Caki2 (cell line): ENCODE measurements at regions not wholly inside any gene's neighbourhood (a gene's known extent, or its start where the extent isn't known, plus 50 kb on each side); places are given as distances from the start of the nearest gene placed in this dataset.

ENCODE experiments used
- DNase-seq: peaks from one replicate; pipeline ENCODE4 v3.0.0-alpha.2; 2015; ENCODE audit warnings: low read depth
- in situ Hi-C: cut with HindIII; loops from 2 replicates; pipeline ENCODE4 v1.10.0; 2016; ENCODE audit warnings: low sequenced_read_pairs, low pct_unique_long_range_greater_than_20kb, mixed read lengths

DNA sequence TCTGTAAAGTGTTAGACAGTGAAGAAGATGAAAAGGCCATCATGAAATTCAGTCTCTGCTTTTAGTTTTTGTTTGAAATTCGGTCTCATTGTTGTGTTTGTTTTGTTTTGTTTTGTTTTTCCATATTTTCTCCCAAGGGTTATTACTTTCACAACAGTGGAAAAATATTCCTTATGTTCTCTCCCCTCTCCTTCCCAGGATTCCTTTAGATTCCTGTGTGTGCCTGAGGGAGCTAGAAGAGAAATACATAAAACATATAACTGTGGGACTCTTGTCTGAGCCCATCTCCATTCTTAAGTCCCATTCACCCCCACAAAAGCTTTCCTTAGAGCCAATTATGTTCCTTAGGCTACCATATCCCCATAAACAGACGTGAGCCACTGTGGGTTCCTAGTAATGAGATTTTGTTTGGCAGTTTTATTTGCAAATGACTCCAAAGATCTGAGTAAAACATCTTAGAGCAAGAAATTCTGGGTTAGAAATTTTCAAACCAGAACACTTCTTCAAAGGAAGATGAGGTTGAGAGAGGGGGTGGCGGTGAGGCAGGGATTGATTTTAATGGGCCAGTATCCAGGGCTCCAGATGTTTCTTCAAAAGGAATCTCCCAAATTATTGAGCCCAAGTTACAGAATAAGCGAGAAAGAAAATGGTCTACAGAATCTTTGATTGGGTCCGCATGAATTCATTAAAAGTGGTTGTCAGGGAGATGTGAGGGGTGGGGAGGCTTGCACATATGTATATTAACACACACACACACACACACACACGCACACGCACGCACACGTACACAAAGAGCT, 157.8 kb upstream of the TNP1 start:
- DNase-seq, result no peak
- in situ Hi-C loops, result no loop called here

DNA sequence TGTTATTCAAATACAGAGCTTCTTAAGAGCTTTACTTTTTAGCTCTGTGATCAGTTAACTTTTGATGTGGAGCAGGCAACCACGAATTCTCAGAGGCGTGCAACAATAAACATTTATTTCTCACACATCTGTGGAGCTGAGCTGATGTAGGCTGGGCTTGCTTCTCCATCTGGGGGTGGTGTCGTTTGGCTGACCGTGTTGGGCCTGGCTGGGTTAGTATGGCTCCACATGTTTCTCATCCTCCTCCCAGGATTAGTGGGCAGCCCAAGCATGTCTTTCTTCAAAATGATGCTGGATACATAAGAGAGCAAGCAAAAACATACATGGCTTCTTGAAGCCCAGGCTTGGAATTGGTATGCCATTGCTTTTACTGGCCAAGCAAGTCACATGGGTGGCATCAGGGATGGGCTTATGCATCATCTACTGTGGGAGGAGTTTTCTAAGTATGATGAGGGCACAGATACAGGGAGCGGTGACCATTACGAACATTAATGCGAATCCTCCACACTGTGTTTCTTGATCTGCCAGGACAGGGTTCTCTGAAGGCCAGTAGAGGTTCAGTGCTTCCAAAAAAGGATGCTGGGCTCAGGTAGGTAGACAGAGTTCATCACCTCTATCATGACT, 157.0 kb upstream of the TNP1 start:
- no peak for DNase-seq
- in situ Hi-C loops, result no loop called here

DNA sequence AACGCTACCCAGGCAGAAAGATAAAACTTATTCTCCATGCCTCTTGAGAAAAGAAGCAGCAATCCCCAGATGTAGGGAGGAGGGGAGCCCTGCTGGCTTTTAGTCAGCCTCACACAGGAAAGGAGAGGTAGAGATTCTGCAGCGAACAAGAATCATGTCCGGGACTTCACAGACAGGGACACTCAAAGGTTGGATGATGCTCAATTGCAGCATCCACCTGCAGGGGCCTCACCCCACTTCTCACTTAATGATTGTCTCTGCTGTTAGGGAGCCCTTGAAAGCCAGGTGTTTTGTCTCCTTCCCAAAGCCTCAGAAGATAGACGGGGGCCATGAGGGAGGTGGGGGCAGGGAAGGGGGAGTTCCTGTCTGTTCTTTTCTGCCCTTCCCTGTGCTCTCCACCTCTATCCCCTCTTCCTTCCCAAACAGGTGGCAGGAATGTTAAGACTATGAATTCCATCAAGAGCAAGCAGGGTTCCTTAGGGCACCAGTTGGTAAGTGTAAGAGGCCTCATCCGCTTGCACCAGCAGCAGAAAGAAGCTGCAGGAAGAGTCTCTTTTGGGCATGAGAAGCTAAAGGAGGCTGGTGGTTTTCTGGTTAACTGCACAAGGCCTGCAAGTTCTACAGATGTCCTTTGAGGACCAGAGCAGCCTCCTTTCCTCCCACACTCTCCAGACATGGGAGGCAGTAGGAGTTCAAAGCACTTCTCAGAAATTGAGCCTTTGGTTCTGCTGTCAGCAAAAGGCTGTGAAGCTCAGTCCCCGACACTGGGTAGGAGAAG, 154.7 kb upstream of the TNP1 start:
- DNase-seq, result no peak
- in situ Hi-C loops, result no loop called here

DNA sequence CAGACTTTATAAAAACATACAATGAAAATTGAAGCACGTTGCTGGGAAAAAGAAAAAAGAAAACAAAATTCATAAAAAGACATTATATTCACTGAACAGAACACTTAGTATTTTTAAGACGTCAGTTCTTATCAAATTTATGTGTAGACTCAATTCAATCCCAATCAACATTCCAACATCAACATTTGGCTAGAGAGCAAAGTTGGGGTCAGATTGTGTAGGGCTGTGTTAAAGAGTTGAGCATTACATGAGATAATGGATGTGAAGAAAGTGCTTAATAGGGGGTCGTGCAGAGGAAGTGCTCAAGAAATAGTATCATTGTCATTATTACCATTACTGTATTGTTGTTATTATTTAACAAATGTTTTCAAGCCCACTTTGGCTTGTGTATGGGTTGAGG, 154.1 kb upstream of the TNP1 start:
- DNase-seq, result no peak
- in situ Hi-C loops, result no loop called here

DNA sequence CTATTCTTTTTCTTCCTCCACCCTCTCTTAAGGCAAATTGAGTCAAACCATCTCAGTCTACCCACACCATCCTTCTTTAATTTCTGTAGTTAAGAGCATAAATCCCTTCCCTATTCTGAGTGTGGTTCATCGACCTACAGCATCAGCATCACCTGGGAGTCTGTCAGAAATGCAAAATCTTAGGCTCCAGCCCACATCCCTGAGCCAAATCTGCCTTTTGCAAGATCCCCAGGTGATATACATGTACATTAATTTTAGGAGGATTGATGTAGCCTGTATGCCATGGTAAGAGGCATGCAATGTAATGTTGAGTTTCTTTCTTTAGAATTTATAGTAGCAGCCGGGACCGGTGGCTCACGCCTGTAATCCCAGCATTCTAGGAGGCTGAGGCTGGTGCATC, 151.7 kb upstream of the TNP1 start:
- in situ Hi-C loops, result no loop called here
- no peak for DNase-seq

DNA sequence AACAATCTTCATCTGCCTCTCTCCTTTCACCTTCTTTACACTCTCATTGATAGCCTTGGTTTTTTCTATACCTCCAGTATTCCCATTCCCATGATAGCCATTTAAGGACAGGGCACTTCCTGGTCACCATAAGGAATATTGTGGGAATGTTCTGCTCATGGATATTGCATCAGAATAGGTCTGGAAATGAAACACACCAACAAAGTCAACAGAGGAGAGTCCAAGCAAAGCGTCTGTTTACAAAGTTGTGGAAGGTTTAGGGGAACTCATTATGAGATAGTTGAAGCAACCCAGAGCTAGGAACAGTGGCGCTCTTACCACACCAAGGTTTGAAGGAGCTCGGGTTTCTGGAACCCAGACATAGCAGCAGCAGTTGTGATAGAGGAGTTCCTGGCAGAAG, 150.3 kb upstream of the TNP1 start:
- DNase-seq, result no peak
- in situ Hi-C loops, result no loop called here

DNA sequence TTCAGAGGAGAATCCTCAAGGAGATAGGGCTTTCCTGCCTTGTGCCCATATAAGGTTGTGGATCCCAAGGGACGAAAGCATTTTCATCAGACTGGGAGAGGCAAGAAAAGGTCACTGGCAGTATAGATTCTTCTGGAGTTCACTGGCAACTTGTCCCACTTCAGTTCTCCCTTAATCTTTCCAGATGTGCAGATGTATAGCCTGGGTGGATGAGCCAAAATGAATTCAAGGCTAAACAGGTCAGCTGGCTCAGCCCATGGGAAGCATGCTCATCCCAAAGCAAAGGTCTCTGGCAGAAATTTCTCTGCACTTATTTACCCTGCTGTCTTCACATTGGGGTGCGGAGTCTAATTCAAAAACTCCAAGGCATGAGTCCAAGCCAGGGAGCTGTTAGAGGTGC, 148.9 kb upstream of the TNP1 start:
- DNase-seq, result no peak
- in situ Hi-C loops, result no loop called here

DNA sequence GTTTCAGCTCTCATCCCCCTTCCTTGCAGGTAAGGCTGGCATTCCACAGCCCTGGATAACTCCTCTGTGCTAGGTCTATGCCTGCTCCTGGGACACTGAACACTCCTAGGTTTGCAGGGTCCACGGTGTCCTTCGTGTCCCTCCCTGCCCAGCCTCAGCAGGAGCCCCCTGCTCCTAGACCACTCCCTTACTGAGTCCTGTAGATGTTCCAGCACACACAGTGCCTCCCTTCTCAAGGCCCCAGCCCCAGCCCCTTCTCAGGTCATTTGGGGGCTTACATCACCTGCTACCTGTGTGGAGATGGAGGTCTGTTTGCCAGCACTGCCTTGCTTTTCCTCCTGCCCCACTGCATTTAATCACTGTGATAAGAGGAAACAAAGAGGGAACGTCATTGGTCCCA, 146.4 kb upstream of the TNP1 start:
- no peak for DNase-seq
- in situ Hi-C loops, result no loop called here

DNA sequence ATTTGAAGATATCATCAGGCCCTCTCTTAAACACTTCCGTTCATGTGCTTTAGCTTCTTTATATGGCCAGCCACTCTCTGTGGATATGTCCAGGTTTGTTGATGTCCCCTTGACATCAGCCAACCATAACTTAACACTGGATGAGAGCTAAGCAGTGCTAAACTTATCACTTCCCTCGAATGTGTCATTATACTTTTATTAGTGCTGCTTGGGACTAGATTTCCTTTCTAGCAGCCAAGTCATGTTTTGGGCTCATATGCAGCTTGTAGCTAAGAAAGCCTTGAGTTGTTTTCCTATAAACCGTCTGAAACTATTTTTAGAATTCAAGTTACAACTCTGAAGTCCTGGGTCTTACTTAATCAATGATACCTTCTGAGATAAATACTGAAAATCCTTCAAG, 144.8 kb upstream of the TNP1 start:
- no peak for DNase-seq

DNA sequence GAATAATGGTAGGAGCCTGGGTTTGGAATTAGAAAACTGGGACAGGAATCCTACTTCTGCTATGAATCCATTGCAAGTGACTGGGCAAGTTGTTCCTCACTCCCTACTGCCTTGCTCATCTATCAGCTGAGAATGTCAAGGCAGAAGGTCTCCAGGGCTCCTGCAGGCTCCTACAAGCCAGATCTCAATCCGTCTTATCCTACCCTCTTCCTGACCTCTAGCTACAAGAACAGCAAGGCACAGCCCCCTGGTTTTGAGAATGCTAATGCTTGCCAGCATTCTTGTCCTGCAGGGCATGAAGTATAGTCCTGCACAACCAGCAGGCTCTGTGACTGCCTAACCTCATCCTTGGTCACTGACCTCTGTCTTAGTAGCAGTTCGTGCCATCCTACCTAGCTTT, 141.9 kb upstream of the TNP1 start:
- DNase-seq, result no peak
- in situ Hi-C loops, result no loop called here

More for the DNA sequence above, 144.8 kb upstream of the TNP1 start:
- in situ Hi-C loops, result no loop called here

DNA sequence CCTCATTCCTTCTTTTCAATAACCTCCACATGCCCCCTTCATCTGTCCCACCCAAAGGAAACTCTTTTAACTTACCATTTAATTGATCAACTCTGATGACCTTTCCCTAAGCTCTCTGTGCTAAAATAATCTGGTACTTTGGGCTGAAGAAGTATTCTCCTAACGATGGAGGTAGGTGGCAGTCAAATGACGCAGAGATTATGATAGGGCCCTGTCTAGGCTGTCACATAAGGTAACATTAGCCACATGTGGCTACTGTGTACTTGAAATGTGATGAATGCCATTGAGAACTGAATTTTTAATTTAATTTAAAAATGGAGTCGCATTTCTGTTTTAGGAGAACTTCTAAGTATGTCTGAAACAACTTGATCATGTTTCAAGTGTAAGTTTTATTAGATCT, 140.5 kb upstream of the TNP1 start:
- DNase-seq, result no peak
- in situ Hi-C loops, result no loop called here

DNA sequence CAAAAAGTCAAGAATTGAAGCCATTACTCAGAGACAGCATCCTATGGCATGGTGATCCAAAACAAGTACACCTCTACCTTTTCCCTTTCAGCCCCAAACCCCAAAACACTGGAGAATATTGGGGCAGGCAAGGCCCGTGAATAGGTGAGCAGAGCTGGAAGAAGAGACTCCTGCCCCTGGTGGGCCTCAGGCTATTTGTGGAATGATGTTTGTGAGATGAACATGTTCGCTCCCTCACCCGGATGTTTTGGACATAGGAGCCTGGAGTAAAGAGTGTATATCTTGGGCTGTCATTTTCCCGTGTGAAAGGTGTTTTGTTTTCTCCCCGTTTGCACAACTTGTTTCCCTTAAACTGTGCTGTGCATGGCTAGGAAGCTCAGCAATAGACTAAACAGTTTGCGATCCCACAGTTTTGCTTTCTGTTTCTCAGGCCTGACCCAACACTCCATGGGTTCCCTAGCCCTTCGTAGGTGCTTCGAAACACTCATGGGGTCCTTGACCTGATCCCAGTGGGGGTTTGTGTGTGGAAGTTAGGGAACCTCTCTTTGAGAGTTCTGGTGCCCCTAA, 136.5 kb upstream of the TNP1 start:
- in situ Hi-C loops, result no loop called here
- DNase-seq, result no peak

DNA sequence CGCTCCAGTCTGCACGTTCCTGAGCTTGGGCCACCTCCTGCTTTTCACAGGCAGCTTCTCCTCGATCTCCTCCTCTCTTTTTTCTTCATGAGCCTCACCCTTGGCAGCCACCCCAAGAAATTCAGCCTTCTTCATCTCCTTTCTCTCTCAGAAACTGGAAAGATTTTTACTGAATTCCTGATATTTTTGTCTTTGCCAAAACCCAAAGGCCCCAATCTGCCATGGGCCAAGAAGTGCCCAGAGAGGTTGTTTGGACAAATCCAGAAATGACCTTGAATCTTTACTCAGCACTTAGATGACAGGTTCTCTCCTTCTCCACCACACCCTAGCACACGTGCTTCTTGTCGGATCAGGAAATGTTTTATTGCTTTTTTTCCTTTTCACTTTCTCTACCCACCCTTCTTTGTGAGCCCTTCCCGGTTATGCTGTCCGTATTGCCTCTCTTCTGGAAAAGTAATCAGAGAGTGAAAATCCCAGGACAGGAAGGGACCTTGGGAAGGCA, 134.5 kb upstream of the TNP1 start:
- in situ Hi-C loops, result no loop called here
- no peak for DNase-seq

DNA sequence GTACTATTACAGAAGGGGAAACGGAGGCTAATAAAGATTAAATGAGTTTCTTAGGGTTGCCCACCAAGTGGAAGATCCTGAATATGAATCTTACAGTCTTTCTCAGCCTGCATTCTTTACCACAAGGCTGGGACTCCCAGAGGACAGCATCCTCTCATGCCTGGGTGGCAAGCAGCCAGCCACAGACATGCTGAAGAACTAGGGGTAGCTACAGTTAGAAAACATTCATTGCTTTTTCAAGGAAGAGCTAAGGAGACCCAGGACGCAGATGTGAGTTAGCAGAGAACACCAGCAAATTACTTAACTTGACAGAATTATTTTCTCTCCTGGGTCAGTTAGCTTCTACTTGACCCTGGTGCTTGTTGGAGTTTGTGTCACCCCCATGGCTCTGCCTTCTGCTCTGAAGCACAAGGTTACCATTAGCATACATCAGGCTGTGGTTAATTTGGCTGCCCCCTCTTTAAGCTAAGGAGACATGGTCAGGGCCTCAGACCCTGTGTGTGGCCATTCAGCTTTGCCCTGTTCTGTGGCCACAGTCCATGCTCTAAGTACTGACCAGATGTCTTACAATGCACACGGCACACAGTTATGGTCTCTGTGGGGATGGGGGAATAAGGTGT, 132.3 kb upstream of the TNP1 start:
- in situ Hi-C loops, result no loop called here
- DNase-seq, result no peak

DNA sequence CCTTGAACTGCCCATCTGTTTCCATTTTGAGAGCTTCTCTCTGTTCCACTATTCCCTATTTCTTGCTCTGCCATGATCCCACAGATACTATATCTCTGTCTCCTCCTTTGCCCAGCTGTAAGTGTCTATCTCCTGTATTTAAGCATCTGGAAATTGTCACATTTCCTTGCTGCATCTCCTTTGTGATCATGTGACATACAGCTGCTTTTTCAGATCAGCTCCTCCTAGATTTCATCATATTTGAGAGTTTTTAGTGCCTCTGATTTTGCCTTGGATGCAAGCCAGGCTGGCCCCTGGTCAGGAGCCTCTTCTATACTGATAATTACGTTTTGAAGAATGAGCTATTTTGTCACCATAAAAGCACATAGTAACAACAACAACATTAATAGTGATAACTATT, 131.7 kb upstream of the TNP1 start:
- in situ Hi-C loops, result no loop called here
- no peak for DNase-seq

DNA sequence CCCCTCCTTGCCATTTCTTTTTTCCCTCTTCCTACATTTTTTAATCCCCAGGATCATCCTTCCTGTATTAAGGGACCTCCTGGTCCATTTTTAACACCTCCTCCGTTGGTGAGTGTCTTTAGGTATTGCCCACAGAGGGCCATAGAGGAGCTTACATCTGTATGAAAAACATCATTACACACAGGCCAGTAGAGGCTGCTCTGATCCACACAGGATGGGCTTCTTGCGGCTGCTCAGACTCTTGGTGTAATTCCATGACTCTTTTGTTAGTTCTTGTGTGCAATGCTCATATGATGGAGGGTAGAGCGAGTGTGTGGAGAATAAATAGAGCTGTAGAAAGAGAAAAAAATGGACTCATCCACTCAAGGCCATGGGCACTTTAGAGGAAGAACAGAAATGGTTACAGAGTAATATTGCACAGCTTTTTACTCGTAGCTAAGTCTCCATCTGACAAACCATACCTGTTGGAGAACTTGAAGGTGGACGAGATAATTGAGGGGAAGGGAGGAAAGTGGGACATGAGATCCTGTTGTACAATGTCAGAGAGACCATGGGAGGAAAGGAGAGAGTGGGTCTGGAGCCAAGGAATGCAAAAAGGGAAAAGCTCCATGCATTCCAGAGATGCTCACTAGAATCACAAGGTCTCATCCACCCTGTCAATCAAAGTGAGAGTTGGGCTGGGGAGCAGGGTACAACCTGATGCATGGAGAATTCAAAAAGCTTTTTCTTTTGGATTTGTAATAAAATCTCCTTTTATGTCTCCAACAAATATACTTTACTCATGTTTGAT, 129.7 kb upstream of the TNP1 start:
- in situ Hi-C loops, result no loop called here
- DNase-seq, result no peak

DNA sequence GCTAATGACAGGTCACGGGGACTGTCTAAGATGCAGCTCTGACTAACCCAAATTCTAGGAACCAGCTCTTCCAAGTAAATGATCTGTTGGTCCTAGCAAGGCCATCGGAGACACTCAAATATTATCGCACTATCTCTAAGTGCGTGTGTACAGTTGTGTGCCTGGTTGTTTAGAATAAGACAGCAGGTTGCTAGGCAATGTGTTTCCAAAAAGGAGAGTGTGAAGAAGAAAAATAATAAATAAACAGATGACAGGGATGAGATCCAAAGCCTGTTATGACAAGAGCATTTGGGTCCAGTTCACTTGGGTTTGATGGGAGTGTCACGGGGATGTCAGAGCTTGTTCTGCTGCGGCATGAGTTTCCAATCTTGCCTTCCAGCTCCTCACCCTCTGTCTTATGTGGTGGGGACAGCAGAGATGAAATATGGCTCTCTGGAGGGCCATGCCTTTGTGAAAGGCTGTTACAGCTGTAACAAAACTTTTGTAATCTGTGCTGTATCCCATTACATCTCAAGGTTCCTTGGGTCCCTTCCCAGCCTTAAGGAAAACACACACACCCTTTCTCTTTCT, 127.5 kb upstream of the TNP1 start:
- DNase-seq, result no peak

More for the DNA sequence above, 127.5 kb upstream of the TNP1 start:
- in situ Hi-C loops, result no loop called here
